ENCODE measurements at regions not wholly inside any gene's neighbourhood (a gene's known extent, or its start where the extent isn't known, plus 50 kb on each side); places are given as distances from the start of the nearest gene placed in this dataset.

DNA sequence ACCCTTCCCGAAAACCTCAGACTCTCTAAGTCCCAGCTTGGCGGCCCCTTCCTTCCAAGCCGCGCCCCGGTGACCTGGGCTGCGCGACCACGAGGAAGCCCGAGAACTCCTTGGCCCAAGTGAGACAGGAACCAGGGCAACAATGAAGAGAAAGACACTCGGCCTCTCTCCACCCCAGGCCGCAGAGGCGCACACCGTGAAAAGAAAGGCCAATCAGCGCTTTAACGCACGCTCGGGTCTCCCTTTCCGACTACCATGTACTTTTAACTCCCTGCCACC, 166.4 kb upstream of the PPP1R3A start:
- TF ChIP-seq, protein P1, sequence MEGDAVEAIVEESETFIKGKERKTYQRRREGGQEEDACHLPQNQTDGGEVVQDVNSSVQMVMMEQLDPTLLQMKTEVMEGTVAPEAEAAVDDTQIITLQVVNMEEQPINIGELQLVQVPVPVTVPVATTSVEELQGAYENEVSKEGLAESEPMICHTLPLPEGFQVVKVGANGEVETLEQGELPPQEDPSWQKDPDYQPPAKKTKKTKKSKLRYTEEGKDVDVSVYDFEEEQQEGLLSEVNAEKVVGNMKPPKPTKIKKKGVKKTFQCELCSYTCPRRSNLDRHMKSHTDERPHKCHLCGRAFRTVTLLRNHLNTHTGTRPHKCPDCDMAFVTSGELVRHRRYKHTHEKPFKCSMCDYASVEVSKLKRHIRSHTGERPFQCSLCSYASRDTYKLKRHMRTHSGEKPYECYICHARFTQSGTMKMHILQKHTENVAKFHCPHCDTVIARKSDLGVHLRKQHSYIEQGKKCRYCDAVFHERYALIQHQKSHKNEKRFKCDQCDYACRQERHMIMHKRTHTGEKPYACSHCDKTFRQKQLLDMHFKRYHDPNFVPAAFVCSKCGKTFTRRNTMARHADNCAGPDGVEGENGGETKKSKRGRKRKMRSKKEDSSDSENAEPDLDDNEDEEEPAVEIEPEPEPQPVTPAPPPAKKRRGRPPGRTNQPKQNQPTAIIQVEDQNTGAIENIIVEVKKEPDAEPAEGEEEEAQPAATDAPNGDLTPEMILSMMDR (IDR thresholded peaks at IDR 0.05) = no peak
- TF ChIP-seq POLR2A (IDR thresholded peaks at IDR 0.05) = no peak
